Posterior cingulate gyrus (tissue), 11 donors: ENCODE measurements at regions not wholly inside any gene's neighbourhood (a gene's known extent, or its start where the extent isn't known, plus 50 kb on each side); places are given as distances from the start of the nearest gene placed in this dataset.
"Not testable (repeated sequence)": the region's sequence is repeated elsewhere in the genome, so short reads cannot be mapped to it uniquely, and the experiment has no call there.

Experiments used
- DNase-seq, 10 donors: peaks; one replicate each; pipeline versions ENCODE4 v3.0.0 to v3.0.0-alpha.2; 2020 to 2021; ENCODE audit warnings: mixed read lengths in 3 of 10
- intact Hi-C: fragments of 100-400 bp; cut with DNase I; formaldehyde crosslinking; loops from one replicate; pipeline ENCODE4 v1.15.1; 2023

DNA sequence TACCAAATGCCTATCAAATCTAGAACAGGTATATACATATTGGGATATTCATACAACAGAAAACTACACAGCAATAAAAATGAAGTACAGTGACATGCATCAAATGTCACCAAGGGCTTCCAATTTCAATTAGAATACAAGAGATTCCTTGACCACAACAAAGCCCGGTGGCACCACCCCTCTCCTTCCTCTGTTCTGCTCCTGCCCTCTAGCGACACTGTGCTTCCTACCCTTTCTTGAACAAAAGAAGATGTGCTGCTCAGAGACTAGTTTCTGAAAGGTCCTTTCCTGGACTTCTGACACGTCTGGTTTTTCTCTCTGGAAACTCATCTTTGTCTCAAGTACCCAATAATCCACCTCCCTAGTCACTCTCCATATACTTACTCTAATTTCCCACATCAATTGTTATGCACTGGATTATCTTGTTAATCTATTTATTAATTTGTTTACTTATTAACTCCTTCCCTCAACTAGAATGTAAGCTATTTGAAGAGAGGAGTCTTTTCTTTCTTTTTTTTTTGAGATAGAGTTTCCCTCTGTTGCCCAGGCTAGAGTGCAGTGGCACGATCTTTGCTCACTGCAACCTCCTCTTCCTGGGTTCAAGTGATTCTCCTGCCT, 70.4 kb upstream of the CTSV start:
- peak in 4 of 10 donors; percentile 51 to 89 (median 60) for DNase-seq
- intact Hi-C loops: no loop called here

DNA sequence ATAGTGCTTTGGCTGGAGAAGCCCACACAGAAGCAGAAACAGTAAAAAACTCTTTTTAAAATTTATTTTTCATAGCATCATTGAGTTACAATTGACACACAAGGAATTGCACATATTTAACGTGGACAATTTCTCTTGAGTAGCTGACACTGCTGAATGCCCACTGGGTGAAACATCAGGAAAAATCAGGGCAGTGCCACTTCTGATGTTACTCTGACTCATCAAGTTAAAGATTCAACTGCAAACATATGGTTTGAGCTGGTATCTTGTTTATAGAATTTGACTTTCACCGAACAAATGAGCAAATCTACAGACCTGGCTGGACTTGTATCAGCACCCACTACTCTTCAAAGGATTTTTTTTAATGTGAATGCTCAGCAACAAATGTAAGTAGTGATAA, 66.3 kb upstream of the CTSV start:
- intact Hi-C loops, DNase-seq: not testable (repeated sequence)

DNA sequence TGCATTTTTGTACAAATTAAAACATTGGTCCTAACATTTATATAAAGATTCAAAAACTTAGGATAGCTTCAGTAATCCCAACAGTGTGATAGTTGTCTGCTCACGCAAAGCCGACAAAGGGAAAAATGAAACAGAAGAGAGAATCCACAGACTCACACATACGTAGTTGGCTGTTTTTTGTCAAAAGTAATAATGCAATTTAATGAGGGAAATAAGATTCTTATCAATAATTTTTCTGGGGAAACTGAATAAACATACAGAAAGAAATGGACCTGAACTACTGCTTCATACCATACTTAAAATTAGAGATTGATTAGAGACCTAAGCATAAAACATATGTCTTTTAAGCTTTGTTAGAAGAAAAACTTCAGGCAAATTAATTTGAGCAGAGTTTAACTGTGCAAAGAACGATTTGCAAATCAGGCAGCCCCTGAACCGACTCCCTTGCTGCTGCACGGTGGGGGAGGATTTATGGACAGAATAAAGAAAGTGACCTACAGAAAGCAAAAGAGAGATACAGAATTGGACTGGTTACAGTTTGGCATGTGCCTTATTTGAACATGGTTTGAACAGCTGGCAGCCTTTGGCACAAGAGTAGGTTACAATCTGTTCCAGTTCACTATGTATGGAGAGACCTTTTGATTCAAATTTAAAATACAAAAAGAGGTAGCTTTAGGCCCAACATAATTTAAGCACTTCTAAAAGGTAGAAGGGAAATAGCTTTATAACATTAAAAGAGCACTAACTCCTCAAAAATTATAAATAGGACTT, 64.9 kb upstream of the CTSV start:
- DNase-seq, intact Hi-C loops: not testable (repeated sequence)

DNA sequence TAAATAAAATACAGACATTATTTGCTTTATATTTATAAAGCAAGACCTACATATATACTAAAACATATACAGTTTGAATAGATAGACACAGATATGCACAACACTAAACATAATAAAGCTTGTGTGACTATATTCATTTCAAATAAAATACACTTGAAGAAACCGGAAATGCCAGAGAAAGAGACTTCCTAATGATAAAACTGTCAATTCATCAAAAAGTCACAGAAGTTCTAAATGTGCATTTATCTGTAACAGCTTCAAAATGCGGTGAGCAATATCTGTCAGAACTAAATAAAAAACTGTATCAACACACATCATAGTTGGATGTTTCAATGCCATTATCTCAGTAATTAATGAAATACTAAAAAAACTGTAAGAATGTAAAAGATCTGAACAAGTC, 60.6 kb upstream of the CTSV start:
- intact Hi-C loops, DNase-seq: not testable (repeated sequence)

DNA sequence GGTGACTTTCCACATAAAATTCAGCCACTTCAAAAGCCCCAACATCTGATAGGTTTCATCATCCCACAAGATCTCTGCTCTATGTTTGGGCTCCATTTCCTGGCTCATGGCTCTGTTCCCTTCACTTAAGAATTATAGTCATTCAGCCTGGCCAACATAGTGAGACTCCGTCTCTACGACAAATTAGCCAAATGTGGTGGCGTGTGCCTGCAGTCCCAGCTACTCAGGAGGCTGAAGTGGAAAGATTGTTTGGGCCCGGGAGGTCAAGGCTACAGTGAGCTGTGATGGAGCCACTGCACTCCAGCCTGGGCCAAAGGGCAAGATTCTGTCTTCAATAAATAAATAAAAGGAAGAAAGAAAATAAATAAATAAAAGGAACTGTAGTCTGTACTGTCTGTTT, 57.9 kb upstream of the CTSV start:
- no peak for DNase-seq
- intact Hi-C loops: no loop called here

DNA sequence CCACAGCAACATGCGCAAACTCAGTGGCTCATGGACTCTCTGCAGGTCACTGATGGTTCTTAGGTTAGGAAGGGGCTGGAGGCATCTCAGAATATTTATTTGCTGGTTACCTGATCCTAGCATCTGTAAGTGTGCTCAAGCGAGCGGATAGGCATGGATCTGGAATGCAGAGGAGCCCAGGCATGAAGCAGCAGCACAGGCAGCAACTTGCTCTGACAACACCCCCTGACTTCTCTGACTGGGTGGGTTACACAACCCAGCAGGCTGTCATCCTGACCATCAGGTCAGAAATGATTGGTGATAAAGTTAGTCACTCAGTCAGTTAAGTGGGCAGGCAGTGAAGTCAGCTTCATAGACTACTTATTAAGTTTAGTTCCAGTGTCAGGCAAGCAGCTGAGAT, 50.4 kb upstream of the CTSV start:
- DNase-seq, intact Hi-C loops: not testable (repeated sequence)
